HG03097 (cell line): ENCODE measurements at regions not wholly inside any gene's neighbourhood (a gene's known extent, or its start where the extent isn't known, plus 50 kb on each side); places are given as distances from the start of the nearest gene placed in this dataset.
"Not testable (repeated sequence)": the region's sequence is repeated elsewhere in the genome, so short reads cannot be mapped to it uniquely, and the experiment has no call there.

ENCODE experiments used
- ATAC-seq: cut with Tn5 transposase; IDR thresholded peaks from one replicate; pipeline ENCODE4 v1.9.1; 2021; ENCODE audit not compliant: unreplicated experiment, low FRiP score

DNA sequence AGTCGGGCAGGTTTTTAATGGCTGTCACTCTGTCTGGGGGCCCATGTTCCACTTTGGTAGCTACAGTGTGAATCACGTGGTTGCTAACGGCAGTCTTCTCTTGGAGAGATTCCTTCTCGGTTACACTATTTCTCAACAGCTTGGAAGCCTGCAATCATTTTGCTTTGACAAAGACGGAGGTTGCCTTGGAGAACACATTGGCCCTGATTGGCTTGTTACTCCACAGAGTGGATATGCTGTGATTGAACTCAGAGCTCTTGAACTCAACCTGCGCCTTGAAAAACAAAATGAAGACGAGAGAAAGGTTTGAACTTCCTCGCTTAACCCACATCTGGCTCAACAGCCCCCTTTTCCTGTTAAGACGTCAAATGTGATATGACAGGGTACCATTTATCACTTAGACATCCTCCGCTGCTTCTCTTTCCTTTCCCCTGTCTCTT is 218.9 kb downstream of the MAF start:
- no peak for ATAC-seq

DNA sequence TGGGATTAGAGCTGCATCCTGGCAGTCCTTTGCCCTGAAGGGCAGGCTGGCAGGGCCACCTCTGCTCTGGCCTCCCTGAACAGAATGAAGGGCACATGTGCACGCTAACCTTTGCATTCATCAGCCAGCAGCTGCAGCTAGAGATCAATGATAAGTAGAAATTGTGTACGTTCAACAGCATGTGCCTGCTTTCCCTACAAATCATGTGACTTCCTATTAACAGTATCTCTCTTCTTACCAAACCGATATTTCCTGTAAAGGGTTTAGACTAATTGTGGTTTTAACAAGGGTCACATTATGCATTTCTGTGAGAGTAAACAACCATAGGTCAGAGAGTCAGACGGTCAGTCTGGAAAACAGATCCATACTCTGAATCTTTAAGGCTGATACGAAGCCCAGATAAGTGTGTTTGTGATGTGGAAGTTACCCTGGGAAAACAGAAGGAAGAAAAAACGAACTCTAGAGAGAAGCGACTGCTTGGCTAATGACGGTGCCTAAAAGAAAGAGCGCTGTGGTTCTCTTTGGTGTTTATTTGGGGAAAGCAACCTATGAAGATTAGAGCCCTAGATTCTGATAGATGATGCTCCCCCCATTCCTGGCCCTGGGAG is 219.4 kb downstream of the MAF start:
- ATAC-seq = no peak

GRCh38 chr16:79379095-79379494 is 221.4 kb downstream of the MAF start:
- no peak for ATAC-seq

DNA sequence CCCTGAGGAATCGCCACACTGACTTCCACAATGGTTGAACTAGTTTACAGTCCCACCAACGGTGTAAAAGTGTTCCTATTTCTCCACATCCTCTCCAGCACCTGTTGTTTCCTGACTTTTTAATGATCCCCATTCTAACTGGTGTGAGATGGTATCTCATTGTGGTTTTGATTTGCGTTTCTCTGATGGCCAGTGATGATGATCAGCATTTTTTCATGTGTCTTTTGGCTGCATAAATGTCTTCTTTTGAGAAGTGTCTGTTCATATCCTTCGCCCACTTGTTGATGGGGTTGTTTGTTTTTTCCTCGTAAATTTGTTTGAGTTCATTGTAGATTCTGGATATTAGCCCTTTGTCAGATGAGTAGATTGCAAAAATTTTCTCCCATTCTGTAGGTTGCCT is 223.5 kb downstream of the MAF start:
- not testable (repeated sequence) for ATAC-seq

DNA sequence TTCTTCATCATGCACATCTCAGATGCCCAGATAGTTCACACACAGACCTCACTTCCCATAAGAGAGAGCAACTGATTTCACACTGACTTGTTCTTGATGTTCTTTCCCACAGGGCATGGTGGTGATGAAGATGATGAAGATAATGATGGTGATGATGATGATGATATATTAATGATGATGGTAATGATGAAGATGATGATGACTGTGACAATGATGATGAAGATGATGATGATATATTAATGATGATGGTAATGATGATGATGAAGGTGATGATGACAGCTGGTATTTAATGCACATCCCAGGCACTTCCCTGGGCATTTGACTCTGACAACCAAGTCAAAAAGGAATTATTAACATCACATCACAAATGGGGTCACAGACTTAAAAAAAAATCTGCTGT is 225.2 kb downstream of the MAF start:
- ATAC-seq = no peak

DNA sequence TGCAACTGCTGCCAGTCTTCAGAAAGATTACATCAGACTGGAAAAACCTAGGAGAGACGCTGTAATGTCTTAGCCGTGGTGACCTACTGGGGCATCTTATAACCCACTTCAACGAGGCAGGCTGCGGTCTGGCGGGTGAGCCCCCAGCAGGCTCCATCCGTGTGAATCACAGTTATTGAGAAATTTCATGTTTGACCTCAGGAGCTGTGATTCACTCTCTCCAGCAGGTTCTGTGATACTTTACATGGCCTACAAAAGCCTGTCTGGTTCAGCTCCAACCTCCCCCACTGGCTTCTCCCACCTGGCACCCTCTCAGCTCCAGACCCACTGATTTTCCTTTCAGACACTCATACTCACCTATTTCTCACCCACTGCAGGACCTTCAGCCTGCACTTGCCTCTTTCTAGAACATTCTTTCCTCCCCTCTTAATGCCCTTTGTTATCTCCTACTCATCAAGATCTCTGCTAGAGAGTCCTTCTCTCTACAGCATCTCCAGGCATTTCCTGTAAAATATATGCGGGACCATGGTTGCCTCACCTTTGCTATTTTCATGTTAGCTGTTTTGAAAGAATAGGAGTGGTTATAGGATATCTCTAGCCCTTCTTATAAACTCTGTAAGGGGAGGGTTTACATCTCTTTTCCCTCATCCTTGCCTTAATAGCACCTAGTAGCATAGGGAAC is 227.9 kb downstream of the MAF start:
- ATAC-seq = no peak

DNA sequence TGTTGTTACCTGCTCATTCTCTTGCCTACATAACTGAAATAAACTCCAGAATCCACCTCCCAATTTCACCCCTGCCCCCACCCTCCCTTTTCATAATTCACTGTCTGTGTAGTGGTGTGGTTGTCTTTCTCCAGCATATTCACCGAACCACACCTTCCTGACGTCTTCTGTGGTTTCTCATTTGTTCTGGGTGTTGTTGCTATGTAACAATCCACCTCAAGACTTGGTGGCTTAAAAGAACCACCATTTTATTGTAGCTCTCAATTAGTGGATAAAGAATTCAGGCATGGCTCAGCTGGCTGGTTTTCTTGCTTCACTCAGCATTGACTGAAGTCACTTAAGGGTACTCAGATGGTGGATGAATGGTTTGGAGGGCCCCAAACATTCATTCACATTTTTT is 229.8 kb downstream of the MAF start:
- no peak for ATAC-seq

- ATAC-seq = no peak
Measured at GRCh38 chr16:79369796-79370195, 230.7 kb downstream of the MAF start.

DNA sequence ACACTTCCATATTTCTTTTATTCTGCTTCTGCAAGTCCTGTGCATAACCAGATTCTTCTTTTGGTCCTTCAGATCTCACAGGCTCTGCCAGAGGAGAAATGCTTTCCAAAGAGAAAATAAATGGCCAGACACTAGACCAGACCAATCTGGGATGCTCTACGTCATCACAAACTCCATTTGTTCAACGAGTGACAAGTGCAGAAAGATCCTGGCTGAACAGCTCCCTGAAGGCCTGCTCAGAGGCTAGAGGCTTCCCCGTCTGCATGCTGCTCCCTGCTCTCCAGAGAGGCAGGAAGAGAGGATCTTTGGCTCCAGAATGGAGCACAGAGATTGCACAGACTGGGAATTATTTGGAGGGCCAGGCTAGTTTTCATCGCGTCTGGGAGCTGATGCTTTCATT is 232.7 kb downstream of the MAF start:
- no peak for ATAC-seq

- ATAC-seq = no peak
Measured at GRCh38 chr16:79366635-79367034, 233.9 kb downstream of the MAF start.

DNA sequence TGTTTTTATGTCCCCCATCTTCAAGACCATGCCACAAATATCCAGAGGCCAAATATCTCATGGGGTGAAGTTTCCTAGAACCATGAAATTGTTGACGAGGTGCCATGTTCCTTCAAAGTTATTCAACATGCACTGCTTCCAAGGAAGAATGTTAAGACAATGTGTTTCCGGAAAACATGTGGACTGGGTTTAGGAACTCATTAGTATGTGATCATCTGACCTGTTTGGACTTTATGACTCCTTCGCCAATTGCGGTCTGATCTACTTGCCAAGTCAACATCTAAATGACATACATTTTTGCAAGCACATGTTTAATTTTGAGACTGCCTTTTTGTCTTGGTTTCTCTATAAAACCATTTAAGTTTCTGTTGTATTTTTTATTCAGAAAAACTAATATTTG is 234.8 kb downstream of the MAF start:
- no peak for ATAC-seq

GRCh38 chr16:79363484-79363883 is 237.1 kb downstream of the MAF start:
- no peak for ATAC-seq

DNA sequence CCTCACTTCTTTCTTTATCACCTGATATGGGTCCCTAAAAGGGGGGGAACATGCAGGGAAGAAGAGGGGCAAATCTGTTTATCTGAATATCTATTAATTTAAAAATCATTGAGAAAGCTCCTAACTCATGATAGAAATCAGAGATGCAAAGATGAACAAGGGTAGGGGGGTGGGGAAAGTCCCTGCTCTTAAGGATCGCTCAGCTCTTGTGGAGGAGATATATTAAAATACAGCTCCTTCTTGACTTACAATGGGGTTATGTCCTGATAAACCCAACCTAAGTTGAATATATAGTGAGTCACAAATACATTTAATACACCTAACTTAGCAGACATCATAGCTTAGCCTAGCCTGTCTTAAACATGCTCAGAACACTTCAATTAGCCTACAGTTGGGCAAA is 237.5 kb downstream of the MAF start:
- no peak for ATAC-seq

- ATAC-seq = no peak
Measured at GRCh38 chr16:79362300-79362970, 238.1 kb downstream of the MAF start.

GRCh38 chr16:79361132-79361751 is 239.3 kb downstream of the MAF start:
- ATAC-seq = no peak

GRCh38 chr16:79360267-79360666 is 240.3 kb downstream of the MAF start:
- ATAC-seq = no peak

GRCh38 chr16:79359082-79359481 is 241.5 kb downstream of the MAF start:
- ATAC-seq = no peak

DNA sequence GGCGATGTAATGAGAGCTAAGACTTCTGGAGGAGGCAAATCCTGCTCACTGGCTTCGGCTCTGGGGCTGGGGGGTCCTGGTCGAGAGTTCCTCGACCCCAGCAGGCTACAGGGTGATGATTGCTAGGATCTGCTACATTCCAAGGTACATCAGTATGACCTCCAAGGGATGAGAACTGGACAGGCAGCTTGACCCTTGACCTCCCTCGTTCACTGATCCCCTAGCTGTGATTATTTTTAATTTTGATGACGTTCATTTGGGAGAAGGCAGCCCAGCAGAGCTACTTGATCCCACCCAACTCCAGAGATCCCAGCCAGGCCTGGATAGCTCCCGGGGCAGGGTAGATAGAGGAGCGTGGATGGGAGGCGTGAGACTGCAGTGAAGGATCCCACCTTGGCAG is 242.3 kb downstream of the MAF start:
- ATAC-seq = no peak

DNA sequence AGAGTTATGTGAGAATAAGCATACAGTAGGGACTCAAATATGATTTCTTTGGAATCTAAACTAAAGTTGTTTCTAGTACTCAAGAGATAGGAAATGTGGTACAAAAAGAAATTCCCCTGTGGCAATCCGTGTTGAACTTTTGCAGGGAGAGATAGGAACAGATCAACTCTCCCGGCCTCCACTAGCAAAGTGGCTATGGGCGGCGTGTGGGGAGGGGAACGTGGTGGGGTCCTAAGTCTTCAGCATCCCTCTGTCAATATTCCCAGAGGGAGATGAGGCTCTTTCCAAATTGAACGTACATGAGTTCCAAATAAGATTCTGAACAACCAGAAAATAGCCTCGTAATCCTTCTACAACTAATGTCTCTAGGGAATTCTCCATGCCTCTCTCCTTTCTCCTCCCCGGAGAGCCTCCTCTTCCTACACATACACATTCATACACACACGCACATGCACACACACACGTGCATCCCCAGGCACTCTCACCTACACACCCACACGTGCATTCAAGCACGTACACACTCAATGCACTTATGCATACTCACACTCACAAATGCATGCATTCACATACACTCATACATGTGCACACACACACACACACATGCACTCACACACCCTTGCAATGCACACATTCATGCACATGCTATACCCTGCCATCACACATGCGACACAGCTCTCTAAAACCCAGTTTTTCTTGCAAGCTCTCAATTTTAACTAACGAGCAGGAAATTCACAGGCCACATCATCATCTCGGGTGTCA is 244.8 kb downstream of the MAF start:
- ATAC-seq = no peak

GRCh38 chr16:79351927-79352326 is 248.6 kb downstream of the MAF start:
- no peak for ATAC-seq

DNA sequence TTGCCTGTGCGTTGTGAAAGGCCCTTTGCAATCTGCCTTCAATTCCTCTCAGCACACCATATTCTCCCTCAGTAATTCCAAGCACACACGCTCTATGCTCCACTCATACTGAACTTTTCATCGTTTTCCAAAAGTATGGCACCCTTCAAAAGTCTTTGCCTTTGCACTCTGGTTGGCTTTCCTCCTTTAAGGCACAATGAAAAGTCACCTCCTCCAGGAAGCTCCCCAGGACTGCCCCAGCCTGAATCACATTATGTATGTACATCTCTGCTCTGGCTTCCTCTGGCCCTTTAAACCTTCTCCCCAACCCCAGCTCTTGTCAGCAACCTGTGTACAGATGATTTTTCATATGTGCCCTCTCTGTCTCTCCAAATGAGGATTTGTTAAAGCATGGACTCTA is 250.7 kb downstream of the MAF start:
- no peak for ATAC-seq
